NCI-H2029 (cell line): ENCODE measurements at regions not wholly inside any gene's neighbourhood (a gene's known extent, or its start where the extent isn't known, plus 50 kb on each side); places are given as distances from the start of the nearest gene placed in this dataset.

Experiments used
- DNase-seq: peaks from one replicate; lab custom pipeline; 2025; lab: John Stamatoyannopoulos, UW

DNA sequence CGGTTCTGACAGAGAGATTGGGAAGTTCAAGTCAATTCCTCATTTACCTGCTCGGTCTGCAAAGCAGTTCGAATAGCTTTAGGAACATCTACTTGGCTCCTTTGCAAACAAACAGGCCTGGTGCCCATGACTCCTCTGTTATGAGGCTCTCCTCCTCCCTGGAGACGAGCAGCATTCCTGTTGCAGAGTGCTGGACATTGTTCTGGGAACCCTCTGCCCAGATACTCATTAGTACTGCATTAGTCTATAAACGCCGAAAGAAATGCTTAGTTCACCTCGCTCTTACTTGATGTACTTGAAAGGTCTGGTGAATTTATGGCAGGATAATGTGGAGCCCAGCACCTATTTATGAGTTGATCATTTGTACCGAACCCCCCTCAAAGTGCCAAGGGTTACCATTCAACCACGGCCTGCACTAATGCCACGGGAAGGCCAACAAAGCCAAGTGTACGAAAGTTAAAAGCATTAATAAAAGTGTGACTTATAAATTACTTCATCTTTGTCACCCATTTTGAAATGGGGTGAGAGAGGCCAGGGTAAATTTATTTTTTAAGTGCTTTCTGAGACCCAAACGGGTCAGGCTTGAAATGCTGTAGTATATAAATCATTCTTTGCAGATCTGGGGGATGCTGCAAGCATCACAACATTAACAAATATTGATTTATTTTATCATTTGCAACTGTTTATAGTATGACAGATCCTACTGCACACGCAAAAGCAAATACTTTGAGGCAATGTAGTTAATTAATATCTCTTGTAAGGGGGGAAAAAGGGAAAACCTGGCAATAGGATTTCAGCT, 478.9 kb upstream of the PSMD7 start:
- DNase-seq, result no peak

DNA sequence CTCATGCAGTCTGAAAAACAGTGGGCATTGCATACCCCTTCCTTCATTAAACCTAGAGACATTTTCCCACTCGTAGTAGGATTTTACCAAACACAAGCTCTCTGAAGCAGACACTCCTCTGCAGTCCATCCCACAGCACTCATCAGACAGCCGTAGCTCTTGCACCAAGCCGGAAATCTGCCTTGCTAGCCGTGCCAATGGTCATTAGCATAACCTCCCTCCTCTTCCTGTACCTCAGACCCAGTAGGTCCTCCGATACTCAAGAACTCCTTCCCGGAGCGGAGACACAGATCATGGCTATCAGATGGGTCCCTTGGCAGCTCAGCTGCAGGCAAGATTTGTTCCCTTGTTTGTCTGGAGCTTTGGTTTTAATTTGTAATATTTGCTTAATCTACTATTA, 483.1 kb upstream of the PSMD7 start:
- no peak for DNase-seq

DNA sequence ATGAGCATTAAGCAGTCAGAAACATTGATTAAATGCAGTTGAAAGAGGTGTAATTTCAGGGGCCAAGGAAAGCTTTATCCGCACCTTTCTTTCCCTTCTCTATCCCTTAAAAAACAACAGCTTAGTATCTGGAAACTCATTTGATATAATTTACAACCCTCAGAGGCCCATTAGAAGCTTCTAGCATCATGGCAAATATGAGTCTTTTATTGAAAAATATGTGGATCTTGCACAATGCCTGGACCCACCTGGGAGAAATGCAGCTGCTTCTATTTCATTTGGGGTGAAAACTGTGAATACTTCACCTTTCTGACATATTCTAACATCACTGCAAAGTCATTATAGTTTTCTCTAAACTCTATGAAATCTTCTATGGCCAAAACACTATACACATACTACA, 492.2 kb upstream of the PSMD7 start:
- no peak for DNase-seq

DNA sequence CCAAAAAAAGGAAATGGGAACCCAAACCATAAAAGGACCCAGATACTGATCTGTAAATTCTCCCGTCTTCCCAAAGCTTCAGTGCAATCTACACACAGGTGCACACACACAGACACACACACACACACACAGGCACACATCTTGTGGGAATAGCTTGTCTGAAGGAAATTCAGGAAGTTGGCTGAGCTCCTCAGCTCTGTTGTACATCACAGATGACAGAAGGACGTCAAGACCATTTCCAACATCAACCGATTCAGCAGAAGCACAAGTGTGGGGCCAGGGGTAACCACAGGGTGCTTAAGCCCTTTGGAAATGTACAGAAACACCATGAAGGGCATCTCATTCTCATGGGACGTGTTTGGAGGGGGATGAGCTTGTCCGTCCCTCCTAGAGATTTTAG, 498.1 kb upstream of the PSMD7 start:
- DNase-seq, result no peak

DNA sequence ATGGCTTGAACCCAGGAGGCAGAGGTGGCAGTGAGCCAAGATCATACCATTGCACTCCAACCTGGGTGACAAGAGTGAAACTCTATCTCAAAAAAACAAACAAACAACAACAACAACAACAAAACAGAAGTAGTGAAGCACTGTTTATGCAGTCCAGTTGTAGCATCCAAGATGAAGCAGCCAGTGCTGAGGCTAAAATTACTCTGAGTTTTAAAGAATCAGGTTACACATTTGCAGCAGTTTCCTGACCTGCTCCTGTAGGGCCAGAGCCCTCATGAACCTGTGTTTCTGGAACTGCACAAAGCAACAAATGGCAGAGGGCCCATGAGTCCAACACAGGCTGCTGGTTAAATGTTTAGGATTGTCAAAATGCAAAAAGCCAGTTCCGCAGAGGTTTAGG, 499.5 kb upstream of the PSMD7 start:
- DNase-seq, result no peak

DNA sequence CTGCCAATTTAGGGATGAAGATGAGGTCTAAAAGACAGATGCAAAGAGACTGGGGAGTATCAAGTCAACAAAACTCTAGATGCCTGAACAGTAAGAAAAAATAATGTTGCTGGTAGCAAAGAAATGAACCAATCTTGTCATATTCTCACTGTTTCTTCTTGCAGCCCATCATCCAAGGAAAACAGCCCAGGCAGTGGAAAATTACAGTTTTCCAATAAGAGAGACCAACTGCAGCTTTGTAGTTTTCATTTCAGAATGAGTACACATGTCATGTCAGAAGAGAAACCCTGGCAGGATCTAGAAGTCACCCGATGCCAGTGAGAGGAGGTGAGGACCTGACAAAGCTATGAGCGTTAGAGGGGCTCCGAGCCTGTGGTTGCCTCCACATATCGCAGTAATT, 500.4 kb upstream of the PSMD7 start:
- DNase-seq, result no peak

DNA sequence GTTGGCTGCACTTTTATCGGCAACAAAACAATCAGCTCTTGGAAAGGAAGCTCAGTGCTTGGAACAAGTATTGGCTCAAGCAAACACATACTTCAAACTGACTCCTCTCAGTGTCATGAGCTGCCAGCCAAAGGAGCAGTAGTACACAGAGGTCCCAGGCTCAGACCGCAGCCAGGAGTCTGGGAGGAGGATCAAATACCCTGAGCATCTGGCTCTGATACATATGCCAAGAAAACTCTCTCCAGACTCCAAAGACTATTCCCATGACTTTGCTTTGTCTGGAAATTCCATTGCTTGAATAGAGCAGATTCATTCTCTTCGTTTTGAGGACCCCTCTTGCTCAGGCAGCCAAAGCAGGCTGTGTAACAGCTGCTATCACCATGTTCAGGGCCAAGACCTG, 501.6 kb upstream of the PSMD7 start:
- no peak for DNase-seq

DNA sequence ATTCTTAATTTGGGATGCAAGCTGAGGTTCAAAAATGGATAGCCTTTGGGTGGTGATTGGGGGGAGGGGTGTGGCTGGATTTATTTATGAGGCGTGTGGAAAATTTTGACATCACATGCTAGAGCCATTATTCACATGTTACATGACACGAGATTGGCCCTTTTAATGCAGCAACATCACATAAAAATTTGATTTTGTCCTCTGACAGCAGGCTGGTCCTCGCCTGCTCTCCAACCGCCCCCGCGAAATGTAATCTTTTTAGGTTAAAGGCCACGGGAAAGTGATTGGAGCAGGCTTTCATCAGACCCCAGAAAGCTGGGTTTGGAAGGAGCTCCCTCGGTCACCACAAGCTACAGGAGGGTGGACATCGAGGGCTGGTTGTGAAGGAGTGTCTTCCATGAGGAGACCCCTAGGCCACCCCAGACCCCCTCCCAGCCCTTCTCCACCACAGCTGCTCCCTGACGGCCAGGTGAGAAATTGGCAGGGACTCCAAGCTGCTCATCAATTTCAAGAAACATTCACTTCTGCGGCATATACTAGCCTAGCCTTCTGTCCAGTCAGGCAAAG, 502.7 kb upstream of the PSMD7 start:
- no peak for DNase-seq

DNA sequence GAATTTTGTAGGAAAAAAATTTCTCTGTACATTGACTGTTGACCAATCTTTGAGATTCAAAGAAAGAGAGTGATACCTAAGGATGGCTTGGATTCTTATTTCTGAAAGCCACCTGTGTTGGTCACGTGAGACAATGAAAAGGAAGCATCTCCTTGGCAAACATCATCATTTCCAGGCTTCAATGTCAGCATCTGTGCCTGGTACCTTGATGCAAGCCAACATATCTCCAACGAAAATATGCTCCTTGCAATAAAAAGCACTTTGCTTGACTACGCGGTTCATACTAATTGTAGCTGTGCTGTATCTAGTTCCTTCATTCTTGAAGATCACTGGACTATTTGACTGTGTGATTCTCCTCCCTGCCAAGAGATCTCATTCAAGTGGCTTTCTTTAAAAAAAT, 503.4 kb upstream of the PSMD7 start:
- DNase-seq, result no peak

DNA sequence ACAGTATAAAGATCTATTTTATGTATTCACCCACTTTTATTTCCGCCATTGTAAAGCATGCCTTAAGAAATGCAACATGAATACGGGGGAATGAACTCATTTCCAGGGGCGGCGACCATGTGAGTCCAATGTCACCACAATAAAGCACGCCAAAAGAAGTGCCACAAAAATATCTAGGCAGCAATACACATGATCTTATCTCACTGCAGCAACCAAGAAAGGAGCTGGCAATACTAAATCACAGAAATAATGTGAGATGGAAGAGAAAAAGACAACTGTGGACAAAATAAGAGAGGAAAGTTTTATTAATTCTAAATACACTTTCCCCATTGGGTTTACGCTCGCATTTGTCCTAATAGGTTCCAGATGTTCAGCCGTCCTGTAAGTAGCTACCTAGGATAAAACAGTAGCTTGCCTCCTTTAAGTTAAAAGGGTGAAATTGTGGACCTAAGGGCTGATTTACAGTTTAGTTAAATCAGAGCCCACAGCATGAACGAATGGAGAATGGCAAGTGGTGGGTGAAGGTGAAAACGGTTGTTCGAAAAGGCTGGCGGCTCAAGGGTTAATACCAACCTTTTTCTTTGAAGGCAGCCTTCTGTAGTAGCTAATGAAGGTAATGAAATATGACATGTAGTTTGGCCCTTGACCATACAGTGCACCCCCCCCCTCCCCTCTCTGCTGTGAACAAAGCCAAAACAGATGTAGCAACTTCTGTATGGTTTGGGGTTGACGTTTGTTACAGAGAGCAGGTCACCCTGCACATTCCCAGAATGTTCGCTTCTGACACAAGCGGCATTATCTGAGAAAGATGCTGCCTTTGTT, 504.2 kb upstream of the PSMD7 start:
- DNase-seq, result no peak

DNA sequence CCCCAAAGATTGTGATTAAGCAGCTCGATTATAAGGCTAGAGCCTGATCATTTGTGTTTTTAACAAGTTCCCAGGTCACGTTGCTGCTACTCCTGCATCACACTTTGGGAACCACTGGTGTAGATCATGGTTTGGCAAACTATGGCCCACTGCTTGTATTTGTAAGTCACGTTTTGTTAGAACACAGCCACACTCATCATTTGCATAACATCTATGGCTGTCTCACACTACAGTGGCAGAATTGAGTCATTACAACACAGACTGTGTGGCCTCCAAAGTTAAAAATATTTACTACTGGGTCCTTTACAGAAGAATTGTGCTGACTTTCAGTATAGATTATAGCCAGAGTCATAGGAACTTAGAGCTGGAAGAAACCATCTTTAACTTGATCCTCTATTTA, 515.3 kb upstream of the PSMD7 start:
- no peak for DNase-seq

DNA sequence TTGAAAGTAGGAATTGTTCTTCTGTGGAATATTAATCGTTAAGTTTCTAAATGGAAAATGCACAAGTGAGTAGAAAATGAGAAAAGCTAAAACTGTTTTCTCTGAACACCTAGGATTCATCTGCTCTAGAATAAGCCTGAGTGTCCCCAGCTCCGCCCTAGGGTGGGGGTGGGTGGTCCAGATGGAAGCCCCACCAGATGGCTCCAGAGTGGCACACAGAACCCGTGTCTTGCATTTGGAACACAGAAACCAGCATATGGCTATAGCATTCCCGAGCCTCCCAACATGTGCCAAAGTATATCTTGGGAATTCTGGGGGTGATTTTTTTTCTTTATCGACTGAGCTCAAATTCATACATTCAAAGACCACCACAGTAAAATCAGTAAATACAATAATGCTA, 517.7 kb upstream of the PSMD7 start:
- no peak for DNase-seq

DNA sequence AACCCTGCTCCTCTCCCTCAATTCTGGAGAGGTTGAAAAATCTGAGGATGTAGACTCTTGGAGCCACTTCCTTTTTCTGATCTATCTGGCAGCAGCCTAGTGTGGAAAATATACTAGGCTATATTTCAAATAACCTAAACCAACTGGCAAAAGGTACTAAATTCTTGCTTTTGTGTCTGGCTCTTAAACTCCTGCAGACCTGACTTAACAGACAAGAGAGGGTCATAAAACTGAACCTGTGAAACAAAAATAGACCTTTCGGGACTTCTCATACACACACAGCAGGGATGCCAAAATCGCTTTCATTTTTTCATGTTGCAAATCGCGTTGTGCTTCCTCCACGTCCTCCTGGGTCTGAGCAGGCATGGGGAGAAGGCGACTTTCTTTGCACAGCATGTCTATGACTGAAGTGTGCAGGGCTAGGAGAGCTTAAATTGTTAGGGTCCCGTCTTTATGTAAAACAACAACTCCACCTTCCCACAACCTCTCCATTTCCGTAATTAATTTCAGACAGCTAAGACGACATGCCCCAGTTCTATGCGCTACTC, 520.7 kb upstream of the PSMD7 start:
- no peak for DNase-seq

DNA sequence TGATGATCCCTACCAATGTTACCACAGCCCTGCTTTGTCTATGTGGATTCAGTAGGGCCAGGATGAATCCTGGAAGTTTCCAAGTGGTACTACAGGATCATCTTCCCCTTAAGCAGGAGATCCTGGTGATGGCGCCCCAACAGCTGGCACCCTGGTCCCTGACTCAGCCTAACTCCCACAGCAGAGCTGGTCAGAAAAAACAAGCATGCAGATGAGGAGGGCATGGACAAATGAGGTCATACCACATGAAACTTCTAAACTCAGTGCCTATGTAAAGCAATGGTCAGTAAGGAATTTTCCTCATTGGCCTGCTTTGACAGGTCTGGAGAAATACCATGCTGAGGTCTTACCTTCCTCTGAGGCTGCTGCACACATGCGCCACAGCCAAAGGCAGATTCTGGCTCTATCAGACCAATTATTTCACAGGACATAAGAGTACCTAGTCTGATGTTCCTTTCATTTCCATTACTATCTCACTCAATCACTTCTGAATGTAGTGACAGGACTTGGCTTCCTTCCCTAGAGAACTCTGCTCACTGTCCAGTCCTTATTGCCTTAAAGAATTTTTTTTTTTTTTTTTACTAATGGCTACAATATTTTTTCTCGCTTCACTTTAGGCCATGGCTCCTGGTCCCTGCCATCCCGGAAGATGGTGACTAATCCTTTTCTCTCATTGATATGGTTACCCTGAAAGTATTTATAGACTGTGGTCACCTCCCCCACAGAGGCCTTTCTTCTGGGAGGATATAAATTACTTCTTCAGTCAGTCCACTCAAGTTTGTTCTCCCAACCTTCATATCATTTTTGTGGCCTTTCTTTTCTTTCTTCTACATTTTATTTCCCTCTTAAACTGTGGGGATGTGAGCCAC, 525.2 kb upstream of the PSMD7 start:
- no peak for DNase-seq

DNA sequence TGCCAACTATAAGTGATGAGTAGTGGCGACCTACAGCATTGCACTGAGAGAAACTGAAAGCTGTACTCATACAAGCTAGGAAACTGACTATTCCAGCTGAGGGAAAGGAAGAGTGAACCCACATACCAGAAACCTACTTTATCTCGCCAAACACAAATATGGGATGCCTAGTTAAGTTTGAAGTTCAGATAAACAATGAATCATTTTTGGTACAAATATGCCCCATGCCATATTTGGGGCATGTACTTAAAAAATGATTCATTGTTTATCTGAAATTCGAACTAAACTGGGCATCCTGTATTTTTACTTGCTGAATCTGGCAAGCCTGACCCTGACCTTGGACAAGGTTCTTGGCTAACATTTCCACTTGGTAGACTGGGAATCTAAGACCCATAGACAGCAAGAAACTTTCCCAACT, 527.8 kb upstream of the PSMD7 start:
- DNase-seq, result no peak

DNA sequence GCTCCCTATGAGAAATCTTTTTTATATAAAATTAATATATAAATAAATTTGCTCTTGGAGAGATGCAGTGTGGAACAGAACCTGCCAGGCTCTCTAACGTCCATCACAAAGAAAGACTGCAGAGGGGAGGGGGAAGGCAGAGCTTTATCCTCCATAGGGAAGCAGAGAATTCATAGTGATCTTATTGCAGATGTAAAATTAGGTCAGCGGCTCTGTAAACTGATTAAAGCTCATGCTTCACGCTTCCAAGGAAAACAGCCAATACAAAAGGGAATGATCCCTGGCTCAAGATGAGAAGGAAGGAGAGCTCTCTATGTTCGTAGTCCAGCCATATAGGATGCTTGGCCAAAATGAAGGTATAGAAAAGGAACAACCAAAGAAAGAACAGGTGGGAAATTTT, 532.3 kb upstream of the PSMD7 start:
- DNase-seq, result no peak

DNA sequence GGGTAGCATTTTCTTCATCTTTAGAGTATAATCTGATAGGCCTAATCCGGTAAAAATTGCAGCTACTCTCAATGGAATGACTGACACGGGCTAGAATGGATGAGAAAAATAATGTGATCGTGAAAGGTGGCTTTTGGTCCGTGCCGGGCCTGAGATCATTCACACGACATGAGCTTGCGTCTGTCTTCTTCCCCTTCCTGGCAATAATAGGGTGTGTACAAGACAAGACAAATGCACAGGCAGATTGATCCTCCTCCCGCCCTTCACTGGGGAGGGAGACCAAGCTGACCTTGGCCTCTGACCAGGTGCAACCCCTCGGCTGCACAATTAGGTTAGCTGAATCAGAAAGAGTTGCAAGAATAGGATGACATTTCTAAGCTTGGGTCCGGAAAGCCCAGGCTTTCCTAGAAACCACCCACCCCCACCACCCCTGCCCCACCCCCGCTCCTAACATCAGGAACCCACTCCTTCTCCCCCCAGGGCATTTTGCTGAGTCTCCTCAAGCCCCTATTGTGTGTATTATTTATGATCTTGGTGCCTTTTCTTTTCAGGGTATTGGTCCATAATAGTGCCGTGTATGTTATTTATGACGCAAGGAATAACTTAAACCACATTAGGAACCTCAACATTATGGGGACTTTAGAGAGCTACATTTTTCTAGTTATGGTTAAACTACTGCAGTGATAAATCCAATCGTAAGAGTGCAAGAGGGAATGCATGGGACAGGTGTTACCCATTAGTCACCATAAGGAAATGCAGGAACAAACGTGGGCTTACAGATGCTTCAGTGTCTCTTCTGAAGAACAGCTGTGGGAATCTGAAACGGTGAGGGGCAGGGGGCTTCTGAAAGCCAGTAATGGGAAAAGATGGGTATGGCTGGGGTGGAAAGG, 540.1 kb upstream of the PSMD7 start:
- no peak for DNase-seq

DNA sequence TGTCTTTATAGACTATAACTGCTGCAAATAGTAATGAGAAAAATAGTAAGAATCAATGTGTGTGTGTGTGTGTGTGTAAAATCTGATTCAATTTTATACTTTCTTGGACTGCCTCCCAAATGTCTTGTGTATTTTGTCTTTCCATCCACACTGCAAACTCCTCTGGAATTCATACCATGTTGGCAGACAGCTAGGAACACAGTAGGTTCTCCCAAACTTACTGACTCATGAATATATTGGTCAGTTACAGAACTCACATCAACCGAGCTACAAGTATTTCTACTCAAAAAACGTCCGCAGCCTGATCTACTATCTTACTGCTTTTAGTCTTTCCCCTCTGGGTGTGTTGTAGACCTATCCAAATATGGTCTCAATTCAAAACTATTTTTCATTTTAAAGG, 542.7 kb upstream of the PSMD7 start:
- DNase-seq, result no peak

DNA sequence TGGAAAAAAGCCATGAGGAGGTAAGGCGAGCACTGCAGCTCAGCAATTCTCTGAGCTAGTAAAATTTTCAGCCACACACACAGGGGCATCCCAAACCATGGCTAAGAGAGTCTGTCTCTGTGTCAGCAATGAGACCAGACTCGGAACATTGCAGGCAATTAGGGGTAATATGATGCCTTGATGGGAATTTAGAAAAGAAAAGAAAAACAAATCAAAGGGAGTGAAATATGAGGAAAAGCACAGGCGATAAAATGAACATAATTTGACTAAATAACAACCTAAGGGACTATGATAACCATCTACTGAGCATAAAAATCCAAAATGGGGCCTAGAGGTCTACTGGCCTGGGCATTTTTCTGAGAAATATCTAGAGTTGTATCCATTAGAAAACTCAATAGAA, 546.0 kb upstream of the PSMD7 start:
- DNase-seq, result no peak

DNA sequence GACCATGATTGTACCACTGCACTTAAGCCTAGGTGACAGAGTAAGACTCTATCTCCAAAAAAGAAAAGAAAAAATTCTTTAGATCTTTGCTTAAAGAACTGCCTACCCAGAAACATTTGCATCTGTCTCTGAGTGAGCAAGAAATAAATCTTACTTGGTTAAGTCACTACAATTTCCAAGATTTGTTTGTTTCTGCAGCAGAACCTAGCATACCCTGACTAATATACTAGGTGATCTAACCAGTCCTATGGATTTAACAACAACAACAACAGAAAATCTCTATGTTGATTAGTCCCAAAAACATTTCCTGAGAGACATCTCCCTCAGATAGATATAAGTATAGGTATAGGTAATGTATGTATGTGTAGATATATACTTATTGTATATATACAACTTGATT, 549.3 kb upstream of the PSMD7 start:
- no peak for DNase-seq

DNA sequence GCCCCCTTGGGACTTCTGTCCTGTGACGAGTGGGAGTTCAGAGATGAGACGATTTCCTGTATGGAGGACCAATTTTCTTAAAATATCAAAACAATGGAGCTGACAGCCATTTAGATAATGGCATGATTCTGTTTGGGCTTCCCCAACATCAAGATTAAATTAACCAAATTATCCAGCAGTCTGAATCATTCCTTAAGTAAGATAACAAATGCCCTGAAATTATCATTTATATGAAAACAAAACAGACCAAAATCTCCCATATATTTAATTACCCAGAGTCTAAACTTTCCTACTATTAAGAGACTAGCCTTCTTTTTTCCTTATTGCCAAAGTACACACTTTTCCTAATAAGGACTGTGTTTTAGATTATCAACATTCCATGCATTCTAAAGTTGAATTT, 550.1 kb upstream of the PSMD7 start:
- DNase-seq, result no peak
